Fibroblast of lung (primary cell): ENCODE measurements at regions not wholly inside any gene's neighbourhood (a gene's known extent, or its start where the extent isn't known, plus 50 kb on each side); places are given as distances from the start of the nearest gene placed in this dataset.

Experiments
- EZH2 ChIP-seq: IDR thresholded peaks from 2 replicates; pipeline ENCODE4 v1.5.1; 2012; ENCODE audit warnings: low read length, control low read depth, mild to moderate bottlenecking; ENCODE audit errors: missing control alignments
- TF ChIP-seq, protein P1 (sequence below), 2 donors: IDR thresholded peaks in 1 of 2; conservative IDR thresholded peaks in 1 of 2; 1 replicate in 1 of 2; 2 replicates in 1 of 2; pipeline ENCODE4 v1.5.1; 2011 to 2012; ENCODE audit warnings: low read length in 2 of 2, control low read depth in 1 of 2, inconsistent platforms in 1 of 2, low read depth in 1 of 2, mild to moderate bottlenecking in 1 of 2

- TF ChIP-seq, protein P1, sequence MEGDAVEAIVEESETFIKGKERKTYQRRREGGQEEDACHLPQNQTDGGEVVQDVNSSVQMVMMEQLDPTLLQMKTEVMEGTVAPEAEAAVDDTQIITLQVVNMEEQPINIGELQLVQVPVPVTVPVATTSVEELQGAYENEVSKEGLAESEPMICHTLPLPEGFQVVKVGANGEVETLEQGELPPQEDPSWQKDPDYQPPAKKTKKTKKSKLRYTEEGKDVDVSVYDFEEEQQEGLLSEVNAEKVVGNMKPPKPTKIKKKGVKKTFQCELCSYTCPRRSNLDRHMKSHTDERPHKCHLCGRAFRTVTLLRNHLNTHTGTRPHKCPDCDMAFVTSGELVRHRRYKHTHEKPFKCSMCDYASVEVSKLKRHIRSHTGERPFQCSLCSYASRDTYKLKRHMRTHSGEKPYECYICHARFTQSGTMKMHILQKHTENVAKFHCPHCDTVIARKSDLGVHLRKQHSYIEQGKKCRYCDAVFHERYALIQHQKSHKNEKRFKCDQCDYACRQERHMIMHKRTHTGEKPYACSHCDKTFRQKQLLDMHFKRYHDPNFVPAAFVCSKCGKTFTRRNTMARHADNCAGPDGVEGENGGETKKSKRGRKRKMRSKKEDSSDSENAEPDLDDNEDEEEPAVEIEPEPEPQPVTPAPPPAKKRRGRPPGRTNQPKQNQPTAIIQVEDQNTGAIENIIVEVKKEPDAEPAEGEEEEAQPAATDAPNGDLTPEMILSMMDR (conservative IDR thresholded peaks at IDR 0.05 in 1 of 2, IDR thresholded peaks at IDR 0.05 in 1 of 2; ENCODE audit: low read depth in 1 of 2, low read length in 2 of 2) = no peak
- no peak for TF ChIP-seq EZH2
Observed at GRCh38 chr13:61777899-61778298, 362.2 kb upstream of the PCDH20 start.
